Activated CD8-positive, alpha-beta T cell treated with anti-CD3 and anti-CD28 coated beads for 36 hours (primary cell): ENCODE measurements at regions not wholly inside any gene's neighbourhood (a gene's known extent, or its start where the extent isn't known, plus 50 kb on each side); places are given as distances from the start of the nearest gene placed in this dataset.
"Not testable (repeated sequence)": the region's sequence is repeated elsewhere in the genome, so short reads cannot be mapped to it uniquely, and the experiment has no call there.

ENCODE experiments used
- ATAC-seq: fragments of 200-7000 bp; cut with Tn5 transposase; one replicate; pipeline ENCODE4 v1.10.0; 2021; ENCODE audit warnings: mild to moderate bottlenecking, moderate library complexity
- CTCF ChIA-PET: fragments of 350-600 bp; sonication (Branson Sonifier 250); formaldehyde crosslinking; loops from one replicate; lab custom pipeline; 2021; ENCODE audit warnings: antibody characterized with exemption; lab: Charles Lee
- POLR2A ChIA-PET: fragments of 350-600 bp; sonication (Branson Sonifier 250); formaldehyde crosslinking; loops from one replicate; lab custom pipeline; 2021; ENCODE audit warnings: antibody characterized with exemption; lab: Charles Lee
- DNase-seq: peaks from one replicate; pipeline ENCODE4 v3.0.0-alpha.2; 2020
- H3K27ac Mint-ChIP-seq: one replicate; pipeline ENCODE4 v1.8.0; 2021; ENCODE audit warnings: mild to moderate bottlenecking, mixed read lengths
- H3K27me3 Mint-ChIP-seq: one replicate; pipeline ENCODE4 v1.8.0; 2021; ENCODE audit warnings: mixed read lengths
- H3K36me3 Mint-ChIP-seq: one replicate; pipeline ENCODE4 v1.8.0; 2021; ENCODE audit warnings: low read depth, mixed read lengths
- H3K4me1 Mint-ChIP-seq: one replicate; pipeline ENCODE4 v1.8.0; 2021; ENCODE audit warnings: low read depth, mixed read lengths
- H3K4me3 Mint-ChIP-seq: one replicate; pipeline ENCODE4 v1.8.0; 2021; ENCODE audit warnings: mild to moderate bottlenecking, moderate library complexity, mixed read lengths
- H3K9me3 Mint-ChIP-seq: one replicate; pipeline ENCODE4 v1.8.0; 2021; ENCODE audit warnings: mixed read lengths
- intact Hi-C: fragments of 100-400 bp; cut with micrococcal nuclease; formaldehyde crosslinking; loops from one replicate; pipeline ENCODE4 v1.10.0; 2022

- H3K27ac Mint-ChIP-seq, H3K9me3 Mint-ChIP-seq, H3K27me3 Mint-ChIP-seq, intact Hi-C loops, CTCF ChIA-PET, DNase-seq, H3K4me1 Mint-ChIP-seq, ATAC-seq, H3K4me3 Mint-ChIP-seq, POLR2A ChIA-PET: not testable (repeated sequence)
- peaks cover 47% of the 10 kb centered on the region for H3K36me3 Mint-ChIP-seq
Observed at GRCh38 chr15:30721529-30721928, 95.6 kb downstream of the ARHGAP11B start.

DNA sequence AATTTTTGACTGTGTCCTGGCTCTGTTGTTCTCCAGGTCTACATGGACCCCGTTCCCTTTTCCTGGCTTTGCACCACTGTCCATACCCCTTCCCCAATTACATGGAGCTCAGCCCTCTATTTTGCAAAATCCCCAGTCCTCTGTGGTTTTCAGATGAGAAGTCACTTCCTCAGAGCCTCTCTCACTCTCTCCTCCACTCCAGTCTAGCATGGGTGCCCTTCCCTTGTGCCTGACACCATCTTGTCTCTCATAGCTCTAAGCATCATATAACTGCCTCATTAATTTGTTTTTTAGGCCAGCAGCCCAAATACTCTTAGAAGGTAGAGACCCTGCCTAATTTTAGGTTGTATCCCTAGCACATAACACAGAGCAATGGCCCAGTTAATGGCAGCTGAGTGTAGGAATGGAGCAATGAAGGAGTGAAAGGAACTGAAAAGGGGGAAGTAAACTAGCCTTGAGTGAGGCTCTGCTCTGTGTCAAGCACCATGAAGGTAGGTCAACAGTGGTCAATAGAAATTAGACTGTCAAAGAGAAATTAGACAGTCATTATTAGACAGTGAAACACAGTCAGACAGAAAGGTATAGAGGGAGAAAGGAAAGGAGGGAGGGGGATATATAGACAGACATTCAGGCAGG lies 97.7 kb downstream of the ARHGAP11B start:
- H3K4me1 Mint-ChIP-seq, H3K27me3 Mint-ChIP-seq, H3K9me3 Mint-ChIP-seq, H3K4me3 Mint-ChIP-seq, CTCF ChIA-PET, ATAC-seq, H3K27ac Mint-ChIP-seq, POLR2A ChIA-PET, DNase-seq, intact Hi-C loops: not testable (repeated sequence)
- H3K36me3 Mint-ChIP-seq: peaks cover 48% of the 10 kb centered on the region

DNA sequence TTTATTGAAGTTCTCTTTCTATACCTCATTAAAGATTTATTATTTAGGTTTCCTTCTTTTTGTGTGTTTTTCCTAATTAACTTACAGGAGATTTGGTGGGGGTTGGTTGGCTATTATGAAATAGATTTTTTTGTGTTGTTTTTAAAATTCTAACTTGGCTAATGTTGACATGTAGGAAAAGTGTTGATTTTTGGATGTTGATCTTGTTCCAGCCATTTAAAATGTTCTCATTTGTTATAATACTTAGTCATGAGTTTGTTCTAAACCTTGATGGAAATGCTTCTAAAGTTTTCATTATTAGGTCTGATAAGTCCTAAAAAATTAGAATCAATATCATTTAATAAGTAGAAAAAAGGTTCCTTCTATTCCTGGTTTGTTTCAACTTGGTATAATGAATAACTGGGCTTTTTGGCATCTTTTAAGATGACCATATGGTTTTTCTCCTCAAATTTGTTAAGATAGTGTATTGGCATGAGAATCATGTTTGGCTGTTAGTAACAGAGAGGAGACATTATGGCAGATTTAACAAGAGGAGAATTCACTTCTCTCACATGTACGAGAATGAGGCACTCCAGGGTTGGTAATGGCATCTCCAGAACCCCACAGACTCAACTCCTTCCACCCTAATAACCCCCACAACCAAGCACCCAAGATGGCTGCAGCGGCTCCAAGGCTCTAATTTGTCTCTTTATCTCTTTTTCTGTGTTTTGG lies 104.1 kb downstream of the ARHGAP11B start:
- CTCF ChIA-PET, H3K4me1 Mint-ChIP-seq, H3K4me3 Mint-ChIP-seq, intact Hi-C loops, ATAC-seq, POLR2A ChIA-PET, H3K9me3 Mint-ChIP-seq, H3K27ac Mint-ChIP-seq, DNase-seq, H3K27me3 Mint-ChIP-seq: not testable (repeated sequence)
- H3K36me3 Mint-ChIP-seq: peaks cover 48% of the 10 kb centered on the region

- intact Hi-C loops, H3K27me3 Mint-ChIP-seq, H3K4me1 Mint-ChIP-seq, CTCF ChIA-PET, H3K4me3 Mint-ChIP-seq, POLR2A ChIA-PET, ATAC-seq, H3K27ac Mint-ChIP-seq, DNase-seq, H3K9me3 Mint-ChIP-seq: not testable (repeated sequence)
- H3K36me3 Mint-ChIP-seq: peaks cover 47% of the 10 kb centered on the region
Observed at GRCh38 chr15:30730633-30731032, 104.7 kb downstream of the ARHGAP11B start.

- intact Hi-C loops, H3K27ac Mint-ChIP-seq, H3K4me3 Mint-ChIP-seq, DNase-seq, H3K4me1 Mint-ChIP-seq, POLR2A ChIA-PET, H3K27me3 Mint-ChIP-seq, CTCF ChIA-PET, H3K9me3 Mint-ChIP-seq, ATAC-seq: not testable (repeated sequence)
- H3K36me3 Mint-ChIP-seq: peaks cover 52% of the 10 kb centered on the region
Observed at GRCh38 chr15:30732100-30732499, 106.2 kb downstream of the ARHGAP11B start.

- H3K4me1 Mint-ChIP-seq, DNase-seq, H3K9me3 Mint-ChIP-seq, ATAC-seq, H3K27me3 Mint-ChIP-seq, intact Hi-C loops, CTCF ChIA-PET, H3K27ac Mint-ChIP-seq, H3K4me3 Mint-ChIP-seq: not testable (repeated sequence)
- POLR2A ChIA-PET: interaction anchor here (0.5 kb wide), 1 partner anchor 40 kb away, joined by 3 read pairs; no protein-coding TSS in a partner anchor
- H3K36me3 Mint-ChIP-seq: peaks cover 35% of the 10 kb centered on the region
Observed at GRCh38 chr15:30735884-30736564, 110.1 kb downstream of the ARHGAP11B start.

DNA sequence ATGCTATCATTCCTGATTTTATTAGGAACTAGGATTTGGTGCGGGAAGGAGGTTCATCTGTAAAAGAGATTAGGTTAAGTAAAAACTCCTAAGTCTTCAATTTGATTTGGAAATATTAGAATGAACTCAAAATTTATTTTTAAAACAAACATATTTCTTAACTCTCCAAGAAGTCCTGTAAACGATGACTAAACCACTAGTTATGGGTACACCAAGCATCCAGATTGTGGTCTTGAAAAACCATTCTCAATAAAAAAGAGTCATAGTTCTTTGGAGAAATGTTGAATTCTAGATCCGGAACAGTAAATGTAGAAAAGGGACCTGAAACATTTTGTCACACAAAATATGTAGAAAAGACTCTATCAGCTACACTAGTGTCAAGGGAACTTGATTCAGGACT lies 116.9 kb downstream of the ARHGAP11B start:
- H3K27me3 Mint-ChIP-seq, ATAC-seq, H3K27ac Mint-ChIP-seq, H3K4me3 Mint-ChIP-seq, POLR2A ChIA-PET, DNase-seq, H3K4me1 Mint-ChIP-seq, CTCF ChIA-PET, intact Hi-C loops, H3K9me3 Mint-ChIP-seq, H3K36me3 Mint-ChIP-seq: not testable (repeated sequence)

DNA sequence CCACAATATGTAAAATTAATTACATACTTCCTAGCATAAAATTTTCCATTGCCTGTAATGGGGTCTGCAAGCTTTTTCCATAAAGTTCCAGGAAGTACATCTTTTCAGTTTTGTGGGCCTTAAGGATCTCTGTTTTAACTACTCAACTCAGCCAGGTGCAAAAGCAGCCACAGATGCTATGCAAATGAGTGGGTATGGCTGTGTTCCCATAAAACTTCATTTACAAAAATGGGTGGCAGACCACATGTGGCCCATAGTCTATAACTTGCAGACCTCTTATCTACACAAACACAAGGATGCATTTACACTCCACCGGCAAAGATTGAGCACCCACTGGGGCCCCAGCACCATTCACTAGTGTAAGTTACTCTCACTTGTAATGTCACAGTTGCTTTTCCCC lies 123.1 kb downstream of the ARHGAP11B start:
- H3K4me1 Mint-ChIP-seq, ATAC-seq, DNase-seq, H3K27ac Mint-ChIP-seq, POLR2A ChIA-PET, CTCF ChIA-PET, H3K36me3 Mint-ChIP-seq, H3K4me3 Mint-ChIP-seq, H3K9me3 Mint-ChIP-seq, intact Hi-C loops, H3K27me3 Mint-ChIP-seq: not testable (repeated sequence)
